Nephron (organoid): ENCODE measurements at regions not wholly inside any gene's neighbourhood (a gene's known extent, or its start where the extent isn't known, plus 50 kb on each side); places are given as distances from the start of the nearest gene placed in this dataset.

ENCODE experiments used
- H3K27ac Mint-ChIP-seq, 3 experiments: 2 replicates each; pipeline ENCODE4 v1.8.0; 2020; ENCODE audit warnings: mixed read lengths in 3 of 3, mild to moderate bottlenecking in 2 of 3, moderate library complexity in 1 of 3
- H3K27me3 Mint-ChIP-seq: 2 replicates; pipeline ENCODE4 v1.8.0; 2021; ENCODE audit warnings: low read depth, mild to moderate bottlenecking, moderate library complexity, mixed read lengths
- H3K36me3 Mint-ChIP-seq: 2 replicates; pipeline ENCODE4 v1.8.0; 2020; ENCODE audit warnings: low read depth, mixed read lengths
- H3K4me1 Mint-ChIP-seq: 2 replicates; pipeline ENCODE4 v1.8.0; 2020; ENCODE audit warnings: mixed read lengths
- H3K4me3 Mint-ChIP-seq, 3 experiments: 2 replicates each; pipeline ENCODE4 v1.8.0; 2020; ENCODE audit warnings: mild to moderate bottlenecking in 3 of 3, mixed read lengths in 3 of 3, moderate library complexity in 2 of 3
- H3K9me3 Mint-ChIP-seq: 2 replicates; pipeline ENCODE4 v1.8.0; 2020; ENCODE audit warnings: mixed read lengths
- CTCF ChIP-seq, 3 experiments: fragments of 200-600 bp; sonication (generic); IDR thresholded peaks; one replicate each; pipeline ENCODE4 v1.5.0; 2021; ENCODE audit warnings: antibody characterized with exemption in 3 of 3; ENCODE audit not compliant: unreplicated experiment in 3 of 3

- TF ChIP-seq CTCF (IDR thresholded peaks at IDR 0.05; ENCODE audit: unreplicated experiment in 3 of 3): no peak
- H3K27ac Mint-ChIP-seq: no peak overlapping the region
- H3K4me3 Mint-ChIP-seq: no peak overlapping the region
- no peaks in the 10 kb centered on the region for H3K36me3 Mint-ChIP-seq
- no peaks in the 10 kb centered on the region for H3K27me3 Mint-ChIP-seq
- no peaks in the 10 kb centered on the region for H3K4me1 Mint-ChIP-seq
- H3K9me3 Mint-ChIP-seq: no peaks in the 10 kb centered on the region
Observed at GRCh38 chr4:81984746-81985145, 389.0 kb downstream of the HNRNPD start.

GRCh38 chr4:81982846-81983540 is 390.8 kb downstream of the HNRNPD start:
- no peaks in the 10 kb centered on the region for H3K36me3 Mint-ChIP-seq
- no peak overlapping the region for H3K4me3 Mint-ChIP-seq
- H3K27me3 Mint-ChIP-seq: no peaks in the 10 kb centered on the region
- H3K27ac Mint-ChIP-seq: no peak overlapping the region
- no peaks in the 10 kb centered on the region for H3K4me1 Mint-ChIP-seq
- H3K9me3 Mint-ChIP-seq: no peaks in the 10 kb centered on the region
- TF ChIP-seq CTCF (IDR thresholded peaks at IDR 0.05; ENCODE audit: unreplicated experiment in 3 of 3): no peak

GRCh38 chr4:81981218-81981617 is 392.6 kb downstream of the HNRNPD start:
- Mint-ChIP-seq H3K27ac (no peak overlapping the region), H3K36me3 (no peaks in the 10 kb centered on the region), H3K4me3 (no peak overlapping the region), H3K4me1 (no peaks in the 10 kb centered on the region), H3K9me3 (no peaks in the 10 kb centered on the region), H3K27me3 (no peaks in the 10 kb centered on the region)
- no peak for TF ChIP-seq CTCF (IDR thresholded peaks at IDR 0.05; ENCODE audit: unreplicated experiment in 3 of 3)

GRCh38 chr4:81974523-81974922 is 399.3 kb downstream of the HNRNPD start:
- Mint-ChIP-seq H3K27me3 (peaks cover 3% of the 10 kb centered on the region), H3K4me3 (no peak overlapping the region), H3K4me1 (no peaks in the 10 kb centered on the region), H3K9me3 (no peaks in the 10 kb centered on the region), H3K36me3 (no peaks in the 10 kb centered on the region), H3K27ac (no peak overlapping the region)
- TF ChIP-seq CTCF (IDR thresholded peaks at IDR 0.05; ENCODE audit: unreplicated experiment in 3 of 3): no peak

GRCh38 chr4:81971637-81972381 is 402.0 kb downstream of the HNRNPD start:
- TF ChIP-seq CTCF (IDR thresholded peaks at IDR 0.05; ENCODE audit: unreplicated experiment in 3 of 3): no peak
- Mint-ChIP-seq H3K4me3 (no peak overlapping the region), H3K36me3 (no peaks in the 10 kb centered on the region), H3K27ac (no peak overlapping the region), H3K4me1 (no peaks in the 10 kb centered on the region), H3K27me3 (peaks cover 3% of the 10 kb centered on the region), H3K9me3 (no peaks in the 10 kb centered on the region)

GRCh38 chr4:81971061-81971460 is 402.7 kb downstream of the HNRNPD start:
- no peaks in the 10 kb centered on the region for H3K9me3 Mint-ChIP-seq
- H3K4me3 Mint-ChIP-seq: no peak overlapping the region
- H3K4me1 Mint-ChIP-seq: no peaks in the 10 kb centered on the region

More at GRCh38 chr4:81971061-81971460, 402.7 kb downstream of the HNRNPD start:
- Mint-ChIP-seq H3K27ac (no peak overlapping the region), H3K27me3 (peaks cover 3% of the 10 kb centered on the region), H3K36me3 (no peaks in the 10 kb centered on the region)
- TF ChIP-seq CTCF (IDR thresholded peaks at IDR 0.05; ENCODE audit: unreplicated experiment in 3 of 3): no peak
